RWPE1 (cell line): ENCODE measurements at regions not wholly inside any gene's neighbourhood (a gene's known extent, or its start where the extent isn't known, plus 50 kb on each side); places are given as distances from the start of the nearest gene placed in this dataset.
A peak's percentile ranks its signal among the peaks of the same experiment; 100 is the strongest.
"Not testable (repeated sequence)": the region's sequence is repeated elsewhere in the genome, so short reads cannot be mapped to it uniquely, and the experiment has no call there.

Experiments used
- CTCF ChIA-PET: fragments of 350-600 bp; sonication (Branson Sonifier 250); formaldehyde crosslinking; extraction: SDS; loops from one replicate; lab custom pipeline; 2021; lab: Yijun Ruan, JAX
- POLR2A ChIA-PET: fragments of 400-600 bp; formaldehyde crosslinking; extraction: SDS; loops from one replicate; lab custom pipeline; 2020; ENCODE audit warnings: antibody characterized with exemption; ENCODE audit not compliant: low non-redundant PET; lab: Yijun Ruan, JAX
- DNase-seq: peaks from one replicate; pipeline ENCODE4 v3.0.0; 2012; ENCODE audit warnings: low spot score
- H3K27ac ChIP-seq: fragments of 450-650 bp; 2 replicates; pipeline ENCODE4 v1.5.1; 2017
- CTCF ChIP-seq: fragments of 450-650 bp; conservative IDR thresholded peaks from 2 replicates; pipeline ENCODE4 v1.5.1; 2017; ENCODE audit warnings: low read depth, mild to moderate bottlenecking

GRCh38 chr1:182226618-182227017 is 165.0 kb downstream of the GLUL start:
- no peak for DNase-seq
- no peak overlapping the region for H3K27ac ChIP-seq
- TF ChIP-seq CTCF, result no peak
- ChIA-PET CTCF (interaction anchor here (0.6 kb wide), 1 partner anchor 557 kb away, joined by 3 read pairs; no protein-coding TSS in a partner anchor), POLR2A (no interaction called here)

GRCh38 chr1:182225755-182226154 is 164.2 kb upstream of the ZNF648 start:
- POLR2A ChIA-PET, DNase-seq, H3K27ac ChIP-seq: not testable (repeated sequence)
- CTCF ChIA-PET, result interaction anchor here (0.6 kb wide), 1 partner anchor 558 kb away, joined by 3 read pairs; no protein-coding TSS in a partner anchor

- CTCF ChIA-PET, DNase-seq, POLR2A ChIA-PET, H3K27ac ChIP-seq: not testable (repeated sequence)
These were observed 160.5 kb upstream of the ZNF648 start for GRCh38 chr1:182221990-182222389.

GRCh38 chr1:182221367-182221766 is 159.9 kb upstream of the ZNF648 start:
- POLR2A ChIA-PET, DNase-seq, H3K27ac ChIP-seq, CTCF ChIA-PET: not testable (repeated sequence)

- POLR2A ChIA-PET, result no interaction called here
- H3K27ac ChIP-seq, result peak overlapping the region; percentile 96
- no peak for TF ChIP-seq CTCF
- peak; percentile 82 for DNase-seq
- CTCF ChIA-PET, result no interaction called here
These were observed 156.5 kb upstream of the ZNF648 start for GRCh38 chr1:182217967-182218366.

- DNase-seq, result peak; percentile 48
- CTCF ChIA-PET, result no interaction called here
- POLR2A ChIA-PET, result no interaction called here
- TF ChIP-seq CTCF, result no peak
- no peak overlapping the region for H3K27ac ChIP-seq
These were observed 155.6 kb upstream of the ZNF648 start for GRCh38 chr1:182217071-182217470.

- TF ChIP-seq CTCF, result no peak
- DNase-seq, result peak; percentile 16
- H3K27ac ChIP-seq, result no peak overlapping the region
- POLR2A ChIA-PET, result no interaction called here
- CTCF ChIA-PET, result interaction anchor here (0.6 kb wide), 1 partner anchor 113 kb away, joined by 3 read pairs; no protein-coding TSS in a partner anchor
These were observed 154.3 kb upstream of the ZNF648 start for GRCh38 chr1:182215764-182216163.

- no peak overlapping the region for H3K27ac ChIP-seq
- ChIA-PET POLR2A (no interaction called here), CTCF (no interaction called here)
- TF ChIP-seq CTCF, result no peak
- DNase-seq, result no peak
These were observed 151.7 kb upstream of the ZNF648 start for GRCh38 chr1:182213163-182213562.
